Activated CD4-positive, alpha-beta T cell treated with anti-CD3 and anti-CD28 coated beads, Interleukin-2, amount 10 ng/mL, durations not matched to agents 7 days and 5 days (primary cell): ENCODE measurements at regions not wholly inside any gene's neighbourhood (a gene's known extent, or its start where the extent isn't known, plus 50 kb on each side); places are given as distances from the start of the nearest gene placed in this dataset.

Experiments
- CTCF ChIA-PET: fragments of 350-600 bp; sonication (Branson Sonifier 250); formaldehyde crosslinking; loops from one replicate; lab custom pipeline; 2021; ENCODE audit warnings: antibody characterized with exemption; lab: Charles Lee
- POLR2A ChIA-PET: fragments of 350-600 bp; sonication (Branson Sonifier 250); formaldehyde crosslinking; loops from one replicate; lab custom pipeline; 2021; ENCODE audit warnings: antibody characterized with exemption; lab: Charles Lee
- DNase-seq: peaks from one replicate; pipeline ENCODE4 v3.0.0-alpha.2; 2020
- H3K27ac Mint-ChIP-seq: one replicate; pipeline ENCODE4 v1.8.0; 2021; ENCODE audit warnings: mild to moderate bottlenecking, moderate library complexity, mixed read lengths
- H3K27me3 Mint-ChIP-seq: one replicate; pipeline ENCODE4 v1.8.0; 2021; ENCODE audit warnings: mixed read lengths
- H3K36me3 Mint-ChIP-seq: one replicate; pipeline ENCODE4 v1.8.0; 2021; ENCODE audit warnings: low read depth, mixed read lengths
- H3K4me1 Mint-ChIP-seq: one replicate; pipeline ENCODE4 v1.8.0; 2021; ENCODE audit warnings: mixed read lengths
- H3K4me3 Mint-ChIP-seq: one replicate; pipeline ENCODE4 v1.8.0; 2021; ENCODE audit warnings: mild to moderate bottlenecking, moderate library complexity, mixed read lengths
- H3K9me3 Mint-ChIP-seq: one replicate; pipeline ENCODE4 v1.8.0; 2021; ENCODE audit warnings: mixed read lengths

GRCh38 chrX:4322916-4323315 lies 609.5 kb upstream of the PRKX start:
- H3K27ac Mint-ChIP-seq = no peak overlapping the region
- no peaks in the 10 kb centered on the region for H3K36me3 Mint-ChIP-seq
- H3K4me1 Mint-ChIP-seq = no peaks in the 10 kb centered on the region
- no peak for DNase-seq
- no peak overlapping the region for H3K4me3 Mint-ChIP-seq
- ChIA-PET CTCF (no interaction called here), POLR2A (no interaction called here)
- H3K27me3 Mint-ChIP-seq = no peaks in the 10 kb centered on the region
- no peaks in the 10 kb centered on the region for H3K9me3 Mint-ChIP-seq

GRCh38 chrX:4320436-4320947 lies 607.0 kb upstream of the PRKX start:
- Mint-ChIP-seq H3K27ac (no peak overlapping the region), H3K4me3 (no peak overlapping the region), H3K27me3 (no peaks in the 10 kb centered on the region), H3K36me3 (no peaks in the 10 kb centered on the region), H3K4me1 (no peaks in the 10 kb centered on the region), H3K9me3 (no peaks in the 10 kb centered on the region)
- POLR2A ChIA-PET = no interaction called here
- no peak for DNase-seq
- CTCF ChIA-PET = no interaction called here

GRCh38 chrX:4315891-4316290 lies 602.4 kb upstream of the PRKX start:
- DNase-seq = no peak
- Mint-ChIP-seq H3K9me3 (no peaks in the 10 kb centered on the region), H3K36me3 (no peaks in the 10 kb centered on the region), H3K27ac (no peak overlapping the region), H3K4me1 (no peaks in the 10 kb centered on the region), H3K27me3 (no peaks in the 10 kb centered on the region), H3K4me3 (no peak overlapping the region)
- CTCF ChIA-PET = no interaction called here
- POLR2A ChIA-PET = no interaction called here

GRCh38 chrX:4314586-4314985 lies 601.1 kb upstream of the PRKX start:
- Mint-ChIP-seq H3K27ac (no peak overlapping the region), H3K9me3 (no peaks in the 10 kb centered on the region), H3K4me1 (no peaks in the 10 kb centered on the region), H3K36me3 (no peaks in the 10 kb centered on the region), H3K27me3 (no peaks in the 10 kb centered on the region), H3K4me3 (no peak overlapping the region)
- no peak for DNase-seq
- ChIA-PET POLR2A (no interaction called here), CTCF (no interaction called here)

- no peak overlapping the region for H3K4me3 Mint-ChIP-seq
- DNase-seq = no peak
Measured at GRCh38 chrX:4277122-4277521, 563.7 kb upstream of the PRKX start.

GRCh38 chrX:4268676-4269075 lies 555.2 kb upstream of the PRKX start:
- Mint-ChIP-seq H3K4me3 (no peak overlapping the region), H3K27ac (no peak overlapping the region), H3K27me3 (no peaks in the 10 kb centered on the region), H3K9me3 (no peaks in the 10 kb centered on the region), H3K4me1 (no peaks in the 10 kb centered on the region), H3K36me3 (no peaks in the 10 kb centered on the region)
- no peak for DNase-seq
- ChIA-PET POLR2A (no interaction called here), CTCF (no interaction called here)

More at GRCh38 chrX:4277122-4277521, 563.7 kb upstream of the PRKX start:
- no peaks in the 10 kb centered on the region for H3K36me3 Mint-ChIP-seq
- no peak overlapping the region for H3K27ac Mint-ChIP-seq
- no peaks in the 10 kb centered on the region for H3K4me1 Mint-ChIP-seq
- no peaks in the 10 kb centered on the region for H3K9me3 Mint-ChIP-seq
- H3K27me3 Mint-ChIP-seq = no peaks in the 10 kb centered on the region
- ChIA-PET CTCF (no interaction called here), POLR2A (no interaction called here)

- no peak for DNase-seq
- Mint-ChIP-seq H3K4me1 (no peaks in the 10 kb centered on the region), H3K4me3 (no peak overlapping the region), H3K27me3 (no peaks in the 10 kb centered on the region), H3K27ac (no peak overlapping the region), H3K36me3 (no peaks in the 10 kb centered on the region), H3K9me3 (no peaks in the 10 kb centered on the region)
- CTCF ChIA-PET = no interaction called here
- POLR2A ChIA-PET = no interaction called here
Measured at GRCh38 chrX:4265036-4265435, 551.6 kb upstream of the PRKX start.

GRCh38 chrX:4263030-4263803 lies 549.8 kb upstream of the PRKX start:
- Mint-ChIP-seq H3K36me3 (no peaks in the 10 kb centered on the region), H3K9me3 (no peaks in the 10 kb centered on the region), H3K27me3 (no peaks in the 10 kb centered on the region), H3K4me1 (no peaks in the 10 kb centered on the region), H3K4me3 (no peak overlapping the region), H3K27ac (no peak overlapping the region)
- ChIA-PET CTCF (no interaction called here), POLR2A (no interaction called here)
- DNase-seq = no peak

- no peak for DNase-seq
- peaks cover 7% of the 10 kb centered on the region for H3K4me1 Mint-ChIP-seq
- H3K27ac Mint-ChIP-seq = peak overlapping the region; percentile 39
- peaks cover 4% of the 10 kb centered on the region for H3K9me3 Mint-ChIP-seq
- H3K36me3 Mint-ChIP-seq = no peaks in the 10 kb centered on the region
- H3K4me3 Mint-ChIP-seq = no peak overlapping the region
- ChIA-PET POLR2A (no interaction called here), CTCF (no interaction called here)
- no peaks in the 10 kb centered on the region for H3K27me3 Mint-ChIP-seq
Measured at GRCh38 chrX:4253092-4253491, 539.6 kb upstream of the PRKX start.

GRCh38 chrX:4249401-4249800 lies 536.0 kb upstream of the PRKX start:
- Mint-ChIP-seq H3K4me3 (no peak overlapping the region), H3K27ac (no peak overlapping the region), H3K9me3 (peaks cover 4% of the 10 kb centered on the region), H3K27me3 (no peaks in the 10 kb centered on the region), H3K36me3 (no peaks in the 10 kb centered on the region), H3K4me1 (peaks cover 7% of the 10 kb centered on the region)
- CTCF ChIA-PET = no interaction called here
- no peak for DNase-seq
- POLR2A ChIA-PET = no interaction called here

- CTCF ChIA-PET = interaction anchor here (1.1 kb wide), 1 partner anchor 13 kb away, joined by 3 read pairs; no protein-coding TSS in a partner anchor
Measured at GRCh38 chrX:4243759-4244158, 530.3 kb upstream of the PRKX start.

GRCh38 chrX:4240541-4241194 lies 527.2 kb upstream of the PRKX start:
- Mint-ChIP-seq H3K4me1 (no peaks in the 10 kb centered on the region), H3K36me3 (no peaks in the 10 kb centered on the region), H3K27ac (no peak overlapping the region), H3K4me3 (no peak overlapping the region), H3K9me3 (peaks cover under 1% of the 10 kb centered on the region), H3K27me3 (no peaks in the 10 kb centered on the region)
- ChIA-PET POLR2A (no interaction called here), CTCF (no interaction called here)
- no peak for DNase-seq

More at GRCh38 chrX:4243759-4244158, 530.3 kb upstream of the PRKX start:
- DNase-seq = no peak
- no peak overlapping the region for H3K4me3 Mint-ChIP-seq
- no peaks in the 10 kb centered on the region for H3K9me3 Mint-ChIP-seq
- POLR2A ChIA-PET = no interaction called here
- no peak overlapping the region for H3K27ac Mint-ChIP-seq
- H3K36me3 Mint-ChIP-seq = no peaks in the 10 kb centered on the region
- H3K4me1 Mint-ChIP-seq = no peaks in the 10 kb centered on the region
- H3K27me3 Mint-ChIP-seq = no peaks in the 10 kb centered on the region

GRCh38 chrX:4239650-4240540 lies 526.4 kb upstream of the PRKX start:
- Mint-ChIP-seq H3K27ac (no peak overlapping the region), H3K4me1 (no peaks in the 10 kb centered on the region), H3K9me3 (peaks cover 2% of the 10 kb centered on the region), H3K27me3 (no peaks in the 10 kb centered on the region), H3K36me3 (no peaks in the 10 kb centered on the region), H3K4me3 (no peak overlapping the region)
- CTCF ChIA-PET = no interaction called here
- DNase-seq = no peak
- POLR2A ChIA-PET = no interaction called here
